ENCODE measurements at regions not wholly inside any gene's neighbourhood (a gene's known extent, or its start where the extent isn't known, plus 50 kb on each side); places are given as distances from the start of the nearest gene placed in this dataset.

DNA sequence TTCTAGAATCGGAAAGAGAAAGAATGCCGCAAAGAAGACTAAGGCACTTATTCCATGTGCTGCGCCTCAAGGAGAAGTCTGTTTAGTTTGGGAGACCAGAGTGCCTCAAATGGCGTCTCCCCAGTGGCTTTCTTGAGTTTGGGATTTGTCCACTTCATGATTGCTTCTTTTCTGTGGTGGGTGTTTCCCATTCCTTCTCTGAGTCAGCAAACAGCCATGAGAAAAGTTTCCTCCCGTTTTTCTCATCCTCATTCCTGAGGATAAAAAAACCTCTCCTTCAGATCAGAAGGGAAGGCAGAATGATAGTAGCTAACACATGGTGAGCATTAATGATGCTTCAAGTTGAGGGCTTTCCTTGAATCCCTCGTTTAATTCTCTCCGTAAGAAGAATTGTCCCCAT is 275.9 kb upstream of the WWC1 start:
- DNase-seq (ENCODE audit: low read depth in 4 of 4, low spot score in 2 of 4): no peak

DNA sequence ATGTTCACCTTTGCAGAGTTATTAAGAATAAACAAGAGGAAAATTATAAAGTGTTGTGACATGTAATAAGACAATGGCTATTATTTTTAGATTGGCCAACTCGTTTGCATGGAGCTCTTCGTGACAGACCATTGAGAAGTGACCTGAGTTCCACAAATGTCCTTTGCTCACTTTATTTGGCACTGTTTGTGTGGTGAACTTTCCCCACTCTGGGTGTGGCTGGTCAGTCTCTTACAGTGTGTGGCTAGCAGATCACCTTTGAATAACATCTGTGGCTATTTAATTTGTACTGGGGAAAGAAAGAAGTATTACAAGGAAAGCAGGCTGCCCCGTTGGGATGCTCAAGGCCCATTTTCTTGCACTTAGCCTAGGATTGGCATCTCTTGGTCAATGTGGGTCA is 274.1 kb upstream of the WWC1 start:
- no peak for DNase-seq (ENCODE audit: low read depth in 4 of 4, low spot score in 2 of 4)

DNA sequence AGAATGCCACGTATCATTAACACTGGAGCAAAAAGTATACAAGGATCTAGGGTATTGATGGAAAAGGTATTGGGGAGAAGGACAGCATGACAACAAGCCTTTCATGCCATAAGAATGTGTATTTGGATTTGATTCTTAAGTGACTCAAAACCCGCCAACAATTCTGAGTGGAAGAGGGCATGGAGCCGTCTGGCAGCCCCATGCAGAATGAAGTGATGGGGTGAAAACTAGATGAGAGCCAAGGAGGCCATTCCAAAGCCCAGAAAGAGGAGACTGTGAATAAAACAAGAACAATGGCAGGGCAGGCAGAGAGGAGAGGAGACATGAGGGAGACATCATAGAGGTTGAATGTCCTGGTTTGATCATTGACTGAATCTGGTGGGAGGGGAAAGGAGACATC is 272.3 kb upstream of the WWC1 start:
- no peak for DNase-seq (ENCODE audit: low read depth in 4 of 4, low spot score in 2 of 4)

DNA sequence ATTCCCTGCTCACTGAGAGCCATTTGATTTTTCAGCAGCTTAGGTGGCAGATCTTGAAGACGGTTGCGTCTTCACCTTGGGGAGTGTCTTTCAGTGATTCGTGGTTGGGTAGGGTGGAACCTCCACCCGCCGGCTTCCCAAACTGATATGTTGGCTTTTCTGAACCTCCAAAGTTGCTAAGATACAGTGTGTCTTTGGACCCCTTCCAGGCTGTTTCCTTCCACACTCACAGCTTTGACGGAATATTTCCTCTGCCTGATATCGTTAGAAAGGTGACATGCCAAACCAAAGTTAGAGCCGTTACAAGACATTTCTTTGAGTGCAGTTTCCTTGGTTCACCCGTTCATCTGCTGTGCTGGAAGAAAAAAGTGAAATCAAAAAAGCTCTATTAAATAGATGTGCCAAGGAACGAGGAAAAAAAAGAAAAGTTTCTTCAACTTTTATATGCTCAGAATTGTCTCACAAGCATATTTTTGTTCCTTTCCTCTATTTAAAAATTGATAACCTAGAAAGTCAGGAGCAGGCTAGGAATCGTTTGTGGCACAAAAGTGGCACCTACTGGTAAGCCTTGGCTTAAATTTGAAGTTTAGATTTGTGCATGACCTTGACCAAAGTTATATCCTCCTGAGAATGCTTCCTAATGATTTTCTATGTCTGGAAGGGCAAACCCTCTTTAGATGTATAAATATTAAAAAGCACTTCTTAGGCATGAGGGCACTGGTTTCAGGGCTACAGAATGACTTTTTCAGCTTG is 270.7 kb upstream of the WWC1 start:
- DNase-seq (ENCODE audit: low read depth in 4 of 4, low spot score in 2 of 4): no peak

DNA sequence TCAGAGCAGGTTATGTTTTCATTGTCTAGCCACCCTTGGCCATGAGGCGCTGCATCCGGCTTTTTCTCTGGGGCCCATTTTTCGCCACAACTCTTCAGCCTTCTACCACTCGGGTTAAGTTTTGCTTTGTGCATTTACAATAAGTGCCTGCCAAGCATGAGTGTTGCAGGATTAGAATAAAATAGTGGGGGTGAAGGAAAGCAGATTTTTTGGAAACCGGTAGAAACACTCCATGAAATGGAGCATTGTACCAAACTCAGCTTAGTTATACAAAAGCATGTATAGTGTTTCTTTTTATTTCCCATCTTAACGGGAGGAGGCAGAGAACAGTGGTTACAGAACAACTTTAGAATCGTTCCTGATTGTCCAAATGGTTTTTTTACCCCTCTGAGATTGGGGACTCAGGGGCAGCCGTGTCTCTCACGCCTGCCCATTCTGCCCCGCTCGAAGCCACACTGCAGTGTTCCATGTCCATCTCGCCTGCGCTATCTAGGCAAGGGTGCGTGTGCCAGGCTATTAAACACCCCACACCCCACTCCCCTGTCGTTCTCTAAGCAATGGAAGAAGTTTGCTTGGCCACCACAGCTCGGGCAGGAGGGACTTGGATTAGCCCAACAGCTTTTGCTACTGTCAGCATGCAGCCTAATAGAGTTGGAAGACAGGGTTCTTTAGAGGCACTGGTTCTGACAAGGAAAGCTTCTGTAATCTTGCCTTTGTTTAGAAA is 268.8 kb upstream of the WWC1 start:
- DNase-seq (ENCODE audit: low read depth in 4 of 4, low spot score in 2 of 4): no peak

DNA sequence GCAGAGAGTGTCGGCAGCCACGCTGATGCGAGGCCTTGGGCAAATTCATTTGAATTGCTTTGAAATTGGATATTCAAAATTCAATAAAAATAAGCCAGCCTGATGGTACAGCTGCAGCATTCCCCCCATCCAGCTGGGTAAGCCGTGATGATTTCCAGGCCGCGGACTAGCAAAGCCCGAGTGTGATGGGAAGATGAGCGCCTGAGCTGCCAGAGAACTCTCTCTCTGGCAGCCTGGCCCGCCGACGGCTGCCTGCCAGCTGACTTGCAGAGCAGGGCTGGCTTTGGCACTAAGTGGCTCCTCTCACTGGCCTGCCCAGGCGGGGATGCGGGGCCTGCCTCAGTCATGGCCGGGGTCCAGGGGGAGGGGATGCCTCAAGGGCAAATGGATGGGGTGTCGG is 268.3 kb upstream of the WWC1 start:
- no peak for DNase-seq (ENCODE audit: low read depth in 4 of 4, low spot score in 2 of 4)

DNA sequence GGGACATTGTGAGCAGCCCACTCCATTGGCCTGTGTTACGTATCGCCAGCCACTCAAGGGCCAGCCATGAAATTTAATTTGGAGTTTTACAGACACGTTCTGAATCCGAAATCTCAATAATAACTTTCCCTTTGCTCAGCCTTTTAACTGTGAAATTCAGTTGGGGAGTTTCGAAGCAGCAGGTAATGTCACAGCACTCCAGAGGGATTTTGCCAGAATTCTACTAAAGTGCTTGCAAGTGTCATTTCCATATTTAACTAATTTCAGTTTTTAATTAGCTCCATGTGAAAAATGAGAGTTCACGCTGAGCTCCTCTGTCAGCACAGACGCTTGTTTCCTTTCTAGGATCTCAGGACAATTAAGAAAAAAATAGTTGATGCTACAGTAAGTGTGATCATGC is 267.1 kb upstream of the WWC1 start:
- DNase-seq (ENCODE audit: low read depth in 4 of 4, low spot score in 2 of 4): no peak

DNA sequence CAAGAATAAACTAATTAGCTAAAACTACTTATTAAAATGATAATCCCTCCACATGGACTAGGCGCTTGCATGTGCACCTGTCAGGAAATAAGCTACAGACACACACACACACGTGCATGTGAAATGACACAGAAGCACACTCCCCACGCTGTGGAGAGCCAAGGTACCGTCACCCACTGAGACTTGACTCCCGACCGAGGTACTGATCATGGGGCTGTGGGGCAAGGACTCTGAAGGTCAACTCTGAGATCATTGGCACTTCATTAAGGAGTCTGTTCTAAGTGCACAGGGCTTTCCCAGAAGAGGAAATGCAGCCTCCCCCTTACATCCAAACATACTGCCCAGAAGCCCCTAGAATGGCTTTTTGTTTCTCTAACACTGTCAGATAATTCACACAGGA is 264.4 kb upstream of the WWC1 start:
- DNase-seq (ENCODE audit: low read depth in 4 of 4, low spot score in 2 of 4): no peak

DNA sequence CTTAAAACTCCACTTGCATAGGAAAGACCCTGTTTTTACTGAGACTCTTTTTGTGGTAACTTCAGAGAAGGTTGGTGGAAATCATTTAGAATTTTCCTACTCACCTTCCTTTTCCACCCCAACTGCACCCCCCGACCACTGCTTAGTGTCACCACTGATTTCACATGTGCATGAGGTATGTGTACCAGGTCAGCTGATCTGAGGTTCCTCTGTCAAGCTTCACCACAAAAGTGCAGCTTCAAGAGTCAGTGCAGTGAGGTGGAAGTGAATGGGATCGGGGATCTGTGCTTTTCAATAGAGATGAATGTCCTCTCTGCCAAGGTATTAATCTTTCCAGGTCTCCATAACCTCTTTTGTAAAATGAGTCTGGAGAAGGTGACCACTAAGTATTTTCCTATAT is 260.5 kb upstream of the WWC1 start:
- DNase-seq (ENCODE audit: low read depth in 4 of 4, low spot score in 2 of 4): no peak

DNA sequence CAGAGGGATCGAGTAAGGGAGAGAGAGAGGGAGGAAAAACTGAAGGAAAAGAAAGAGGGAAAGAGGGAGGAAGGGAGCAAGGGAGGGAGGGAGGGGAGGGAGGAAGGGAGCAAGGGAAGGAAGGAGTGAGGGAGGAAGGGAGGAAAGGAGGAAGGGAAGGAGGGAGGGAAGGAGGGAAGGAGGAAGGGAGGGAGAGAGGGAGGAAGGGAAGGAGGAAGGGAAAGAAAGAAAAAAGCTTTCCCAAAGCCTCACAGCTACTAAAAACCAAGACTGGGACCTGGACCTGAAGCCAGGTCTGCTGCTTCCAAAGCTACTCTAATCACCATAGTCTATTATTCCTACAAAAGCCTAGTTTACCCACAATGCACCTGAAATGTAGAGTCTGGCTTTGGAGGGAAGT is 259.8 kb upstream of the WWC1 start:
- DNase-seq (ENCODE audit: low read depth in 4 of 4, low spot score in 2 of 4): no peak

DNA sequence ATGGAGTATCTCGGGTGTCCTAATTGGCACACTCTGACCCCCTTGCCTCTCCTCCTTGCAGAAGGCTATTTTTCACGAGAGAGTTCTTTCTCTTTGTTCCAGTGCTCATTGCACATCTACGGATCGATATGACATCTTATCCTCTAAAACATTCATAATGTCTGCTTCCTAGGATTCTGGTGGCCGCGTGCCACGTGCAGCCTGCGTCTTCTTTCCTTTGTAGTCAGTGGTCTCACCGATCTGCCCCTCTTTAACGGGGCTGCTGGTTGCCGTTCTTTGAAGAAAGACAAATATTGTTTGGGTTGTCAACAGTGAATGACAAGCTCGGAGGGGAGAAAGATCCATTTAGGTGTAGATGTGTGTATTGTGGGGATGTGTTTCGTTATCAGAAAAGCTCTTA is 252.4 kb upstream of the WWC1 start:
- DNase-seq (ENCODE audit: low read depth in 4 of 4, low spot score in 2 of 4): no peak

DNA sequence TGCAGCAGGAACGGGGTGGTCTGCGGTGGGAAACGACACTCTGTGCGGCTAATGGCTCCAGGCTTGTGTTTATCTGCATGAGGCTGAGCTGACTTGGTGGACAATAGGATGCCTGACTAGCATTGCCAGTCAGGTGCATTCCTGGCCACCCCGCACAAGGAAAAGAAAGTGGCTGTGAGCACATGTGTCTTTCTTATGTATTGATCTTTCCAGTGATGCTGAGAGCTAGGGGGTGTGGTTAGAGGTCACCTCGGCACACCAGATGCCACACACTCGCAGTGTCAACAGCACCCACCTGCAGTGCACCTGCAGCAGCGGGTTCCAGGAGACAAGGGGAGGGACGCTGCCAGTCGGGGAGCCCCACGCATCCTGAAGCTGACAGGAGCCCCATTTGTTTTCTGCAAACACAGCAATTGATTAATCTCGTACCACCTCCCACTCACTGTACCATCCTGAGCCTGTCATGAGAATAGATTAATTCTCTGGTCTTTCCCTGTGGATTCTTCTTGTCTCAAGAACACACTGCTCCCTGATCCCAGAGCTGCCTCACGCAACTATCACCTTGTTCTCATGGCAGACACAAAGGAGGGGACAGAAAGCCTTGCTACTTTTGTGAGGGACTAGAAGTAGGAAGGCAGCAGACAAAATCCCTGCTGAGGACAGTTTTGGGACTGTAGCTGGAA is 251.7 kb upstream of the WWC1 start:
- no peak for DNase-seq (ENCODE audit: low read depth in 4 of 4, low spot score in 2 of 4)

DNA sequence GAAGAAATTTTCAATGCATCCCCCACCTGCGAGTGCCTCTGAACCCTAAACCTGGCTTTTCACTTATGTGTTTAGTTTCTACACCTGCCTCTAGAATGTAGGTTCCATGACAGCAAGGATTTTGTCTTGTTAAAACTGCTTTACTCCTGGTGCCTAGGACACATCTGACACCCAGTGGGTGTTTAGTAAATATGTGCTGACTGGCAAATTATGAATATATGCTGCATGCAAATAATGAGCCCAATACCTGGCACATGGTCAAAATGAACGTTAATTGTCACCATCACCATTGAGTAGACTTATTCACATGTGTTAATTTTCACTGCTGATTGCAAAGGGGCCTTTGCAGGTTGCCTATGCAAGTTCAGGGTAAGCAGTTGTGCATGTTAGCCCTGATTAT is 249.9 kb upstream of the WWC1 start:
- no peak for DNase-seq (ENCODE audit: low read depth in 4 of 4, low spot score in 2 of 4)

DNA sequence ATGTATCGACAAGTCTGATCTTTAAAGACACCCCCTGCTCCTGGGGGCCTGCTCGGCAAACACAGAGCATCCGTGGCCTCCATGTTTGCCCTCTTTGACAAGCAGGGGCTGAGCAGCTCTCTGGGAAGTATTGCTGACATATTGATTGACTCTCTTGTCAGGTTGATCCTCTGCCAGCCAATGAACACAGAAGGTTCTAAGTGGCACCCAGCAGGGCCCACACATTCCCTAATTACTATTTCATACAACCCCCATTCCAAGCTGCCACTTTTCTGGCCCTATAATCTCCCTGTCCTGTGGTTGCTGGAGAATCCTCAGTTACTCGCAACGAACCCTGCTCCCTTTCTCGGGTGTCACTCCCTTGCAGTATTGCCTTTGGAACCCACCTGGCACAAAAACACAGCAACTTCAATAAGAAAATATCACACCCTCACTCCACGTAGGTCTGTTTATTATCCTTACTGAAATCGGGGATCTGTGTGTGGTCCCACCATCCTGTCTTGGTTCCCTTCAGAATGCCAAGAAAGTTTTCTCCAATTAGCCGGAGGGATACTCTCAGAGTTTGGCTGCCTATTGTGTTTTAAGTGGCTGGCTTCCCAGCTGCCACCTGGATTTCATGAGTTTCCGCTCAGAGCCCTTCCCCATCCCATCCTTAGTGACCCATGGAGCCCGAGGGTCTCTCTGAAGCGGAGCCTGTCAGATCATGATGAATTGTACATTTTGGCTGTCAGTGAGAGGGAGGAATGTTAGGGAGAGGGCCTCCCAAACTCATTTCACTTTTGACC is 249.0 kb upstream of the WWC1 start:
- DNase-seq (ENCODE audit: low read depth in 4 of 4, low spot score in 2 of 4): peak in 1 of 4 donors; percentile 40

DNA sequence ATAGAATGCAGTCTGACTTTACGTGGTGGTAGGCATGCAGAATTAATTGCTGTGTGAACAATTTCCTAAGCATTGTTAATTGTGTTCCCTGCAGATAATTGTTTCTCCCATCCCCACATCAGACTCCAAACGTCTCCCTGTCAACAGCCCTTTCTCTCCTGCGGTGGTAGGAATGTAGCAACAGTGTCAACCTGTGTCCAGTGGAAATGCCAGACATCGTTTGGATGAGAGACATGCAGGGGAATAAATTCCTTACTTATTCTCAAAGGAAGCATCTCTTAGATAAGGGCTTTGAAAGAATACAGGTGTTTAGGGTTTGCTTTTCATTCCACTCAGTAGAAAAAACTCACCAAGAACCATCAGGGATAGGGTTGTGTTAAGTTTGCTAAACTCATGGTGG is 245.3 kb upstream of the WWC1 start:
- DNase-seq (ENCODE audit: low read depth in 4 of 4, low spot score in 2 of 4): no peak

DNA sequence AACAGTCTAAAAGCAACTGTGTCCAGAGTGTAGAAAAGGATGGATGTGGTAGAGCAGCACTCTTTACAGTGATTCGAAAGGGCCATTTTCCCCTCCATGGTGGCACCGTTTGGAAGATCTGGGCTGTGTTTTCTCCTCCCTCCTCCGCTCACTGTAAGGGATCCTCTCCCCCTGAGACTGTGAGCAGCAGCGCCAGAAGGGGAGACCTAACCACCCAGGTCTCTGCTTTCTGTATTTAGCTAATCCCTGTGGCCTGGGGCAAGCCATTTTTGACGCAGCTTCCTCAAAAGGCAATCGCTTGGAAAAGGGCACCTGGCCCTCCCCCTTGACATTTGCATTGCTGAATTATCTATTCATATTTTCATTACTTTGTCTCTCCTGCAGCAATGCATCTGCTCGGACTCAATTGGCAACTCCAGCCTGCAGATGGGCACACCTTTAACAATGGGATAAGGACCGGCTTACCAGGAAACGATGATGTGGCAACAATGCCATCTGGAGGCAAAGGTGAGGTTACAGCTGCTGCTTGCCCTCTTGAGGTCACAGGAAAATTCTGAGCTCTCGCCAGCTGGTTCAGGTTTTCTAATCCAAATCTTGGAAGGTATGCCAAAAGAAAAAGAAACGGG is 244.3 kb upstream of the WWC1 start:
- peak in 2 of 4 donors; percentile 28 to 49 for DNase-seq (ENCODE audit: low read depth in 4 of 4, low spot score in 2 of 4)

DNA sequence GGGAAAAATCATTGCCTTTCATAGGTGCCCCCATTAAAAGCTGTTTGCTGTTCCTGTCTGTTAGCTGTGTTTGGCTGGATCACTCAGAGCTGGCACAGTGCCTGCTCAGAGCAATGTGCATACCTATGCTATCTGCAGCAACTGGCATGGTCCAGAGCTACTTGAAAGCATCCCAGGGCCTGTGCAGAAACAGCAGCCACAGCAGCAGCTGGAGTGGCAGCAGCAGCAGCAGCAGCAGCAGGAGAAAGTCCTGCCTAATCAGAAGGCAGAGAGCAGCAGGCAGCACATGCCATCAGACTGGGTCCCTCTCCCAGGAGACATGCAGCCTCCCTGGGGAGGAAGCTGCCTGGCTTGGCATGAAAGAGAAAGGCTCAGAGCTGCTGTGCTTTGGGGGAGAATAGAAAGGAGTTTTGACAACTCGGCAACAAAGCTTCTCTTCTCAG is 243.8 kb upstream of the WWC1 start:
- no peak for DNase-seq (ENCODE audit: low read depth in 4 of 4, low spot score in 2 of 4)

DNA sequence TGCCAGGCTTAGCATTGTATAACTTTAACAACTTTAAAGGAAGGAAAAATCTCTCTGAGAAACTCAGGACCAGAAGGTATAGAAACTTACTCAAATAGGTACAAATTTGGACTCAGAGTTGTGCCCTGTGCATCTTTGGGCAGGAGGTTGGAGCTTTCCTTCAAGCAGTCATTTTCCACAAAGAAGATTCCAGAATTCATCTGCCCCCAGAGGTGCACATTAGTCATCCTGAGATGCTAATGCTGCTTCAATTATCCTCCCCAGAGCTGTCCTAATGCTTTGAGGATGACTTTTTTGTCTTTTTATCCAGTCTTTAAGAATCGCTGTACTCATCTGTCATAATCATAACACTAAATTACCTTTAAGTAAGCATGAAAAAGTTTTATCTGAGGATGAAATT is 243.0 kb upstream of the WWC1 start:
- no peak for DNase-seq (ENCODE audit: low read depth in 4 of 4, low spot score in 2 of 4)

DNA sequence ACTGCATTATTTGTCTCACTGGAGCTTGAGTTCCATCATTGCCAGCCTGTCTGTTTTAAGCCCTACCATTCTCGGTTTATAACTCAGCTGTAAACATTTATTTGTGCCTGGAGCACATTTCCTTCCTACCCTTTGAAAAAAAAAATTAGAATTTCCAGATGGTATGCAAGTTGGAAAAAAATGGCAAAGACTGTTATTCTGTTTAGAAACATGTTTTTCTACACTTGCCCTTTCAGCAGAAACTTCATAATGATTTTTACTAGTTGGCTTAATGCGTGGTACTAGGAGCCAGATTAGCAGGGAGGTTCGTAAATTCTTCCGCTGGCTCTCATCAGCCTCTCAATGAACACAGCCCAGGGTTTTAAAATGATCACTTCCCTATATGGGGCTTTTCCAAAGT is 238.8 kb upstream of the WWC1 start:
- DNase-seq (ENCODE audit: low read depth in 4 of 4, low spot score in 2 of 4): no peak

DNA sequence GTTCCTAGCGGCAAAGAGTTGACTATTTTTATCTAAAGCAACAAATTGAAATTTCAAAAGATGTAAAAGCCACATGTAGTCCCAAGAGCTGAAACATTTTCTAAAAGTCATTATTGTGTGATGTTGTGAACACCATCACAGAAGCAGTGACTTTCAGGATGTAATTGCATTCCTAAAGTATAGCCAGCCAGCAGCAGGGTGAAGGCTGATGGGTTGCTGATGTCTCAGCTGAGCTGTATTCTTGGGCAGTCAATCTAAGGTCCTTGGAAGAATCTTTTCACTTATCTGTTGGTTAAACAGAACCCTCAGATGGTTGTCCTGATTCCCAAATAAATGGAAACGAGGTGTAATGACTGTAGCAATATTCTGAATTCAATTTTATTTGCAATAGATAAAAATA is 237.4 kb upstream of the WWC1 start:
- no peak for DNase-seq (ENCODE audit: low read depth in 4 of 4, low spot score in 2 of 4)

Data from left renal cortex interstitium (tissue), 4 donors.